GM19099 (cell line): ENCODE measurements at regions not wholly inside any gene's neighbourhood (a gene's known extent, or its start where the extent isn't known, plus 50 kb on each side); places are given as distances from the start of the nearest gene placed in this dataset.

Experiments used
- POLR2A ChIP-seq: IDR thresholded peaks from 3 replicates; pipeline ENCODE4 v1.6.1; 2011; ENCODE audit warnings: low read depth; ENCODE audit not compliant: insufficient read length; ENCODE audit errors: extremely low read depth

- TF ChIP-seq POLR2A: no peak
These were observed 69.3 kb upstream of the BBX start for GRCh38 chr3:107453504-107453903.

- no peak for TF ChIP-seq POLR2A
These were observed 67.1 kb upstream of the BBX start for GRCh38 chr3:107455621-107456020.

- no peak for TF ChIP-seq POLR2A
These were observed 66.3 kb upstream of the BBX start for GRCh38 chr3:107456501-107456900.

- no peak for TF ChIP-seq POLR2A
These were observed 63.9 kb upstream of the BBX start for GRCh38 chr3:107458871-107459270.

GRCh38 chr3:107461721-107462120 lies 61.0 kb upstream of the BBX start:
- TF ChIP-seq POLR2A: no peak

- no peak for TF ChIP-seq POLR2A
These were observed 58.7 kb upstream of the BBX start for GRCh38 chr3:107464037-107464436.

- TF ChIP-seq POLR2A: no peak
These were observed 57.6 kb upstream of the BBX start for GRCh38 chr3:107465064-107465631.

- TF ChIP-seq POLR2A: no peak
These were observed 54.0 kb upstream of the BBX start for GRCh38 chr3:107468782-107469181.
